CD4-positive, alpha-beta T cell treated with Interleukin-12 subunit alpha and Interleukin-12 subunit beta, for 1 hour (primary cell): ENCODE measurements at regions not wholly inside any gene's neighbourhood (a gene's known extent, or its start where the extent isn't known, plus 50 kb on each side); places are given as distances from the start of the nearest gene placed in this dataset.
"Not testable (repeated sequence)": the region's sequence is repeated elsewhere in the genome, so short reads cannot be mapped to it uniquely, and the experiment has no call there.

Source experiments
- DNase-seq: peaks from one replicate; pipeline ENCODE4 v3.0.0-alpha.2; 2020

GRCh38 chr2:81050580-81051095, 746.1 kb upstream of the LRRTM1 start:
- no peak for DNase-seq

- DNase-seq = no peak
Measured at GRCh38 chr2:81043681-81044080, 739.1 kb upstream of the LRRTM1 start.

- DNase-seq = no peak
Measured at GRCh38 chr2:81007104-81007503, 702.6 kb upstream of the LRRTM1 start.

GRCh38 chr2:81002906-81003305, 698.4 kb upstream of the LRRTM1 start:
- no peak for DNase-seq

- DNase-seq = no peak
Measured at GRCh38 chr2:80987466-80987865, 682.9 kb upstream of the LRRTM1 start.

- DNase-seq = no peak
Measured at GRCh38 chr2:80969900-80970299, 665.3 kb upstream of the LRRTM1 start.

- DNase-seq = no peak
Measured at GRCh38 chr2:80968450-80968849, 663.9 kb upstream of the LRRTM1 start.

- no peak for DNase-seq
Measured at GRCh38 chr2:80947601-80948130, 643.1 kb upstream of the LRRTM1 start.

GRCh38 chr2:80943487-80943886, 638.9 kb upstream of the LRRTM1 start:
- DNase-seq = no peak

- DNase-seq = no peak
Measured at GRCh38 chr2:80942766-80943165, 638.2 kb upstream of the LRRTM1 start.

- no peak for DNase-seq
Measured at GRCh38 chr2:80938463-80938862, 633.9 kb upstream of the LRRTM1 start.

- DNase-seq = not testable (repeated sequence)
Measured at GRCh38 chr2:80931820-80932219, 627.3 kb upstream of the LRRTM1 start.

GRCh38 chr2:80930777-80931176, 626.2 kb upstream of the LRRTM1 start:
- DNase-seq = no peak

GRCh38 chr2:80926168-80926567, 621.6 kb upstream of the LRRTM1 start:
- DNase-seq = no peak

- DNase-seq = no peak
Measured at GRCh38 chr2:80896576-80896975, 592.0 kb upstream of the LRRTM1 start.

- no peak for DNase-seq
Measured at GRCh38 chr2:80894486-80894885, 589.9 kb upstream of the LRRTM1 start.

GRCh38 chr2:80893711-80894110, 589.2 kb upstream of the LRRTM1 start:
- DNase-seq = no peak

- DNase-seq = no peak
Measured at GRCh38 chr2:80889009-80889408, 584.5 kb upstream of the LRRTM1 start.

- DNase-seq = no peak
Measured at GRCh38 chr2:80887841-80888378, 583.4 kb upstream of the LRRTM1 start.

- no peak for DNase-seq
Measured at GRCh38 chr2:80874374-80874773, 569.8 kb upstream of the LRRTM1 start.

GRCh38 chr2:80869858-80870438, 565.4 kb upstream of the LRRTM1 start:
- DNase-seq = no peak

- DNase-seq = no peak
Measured at GRCh38 chr2:80863147-80863714, 558.7 kb upstream of the LRRTM1 start.

GRCh38 chr2:80858965-80859364, 554.4 kb upstream of the LRRTM1 start:
- no peak for DNase-seq

- DNase-seq = no peak
Measured at GRCh38 chr2:80856227-80856626, 551.7 kb upstream of the LRRTM1 start.
